ENCODE measurements at regions not wholly inside any gene's neighbourhood (a gene's known extent, or its start where the extent isn't known, plus 50 kb on each side); places are given as distances from the start of the nearest gene placed in this dataset.
"Not testable (repeated sequence)": the region's sequence is repeated elsewhere in the genome, so short reads cannot be mapped to it uniquely, and the experiment has no call there.

DNA sequence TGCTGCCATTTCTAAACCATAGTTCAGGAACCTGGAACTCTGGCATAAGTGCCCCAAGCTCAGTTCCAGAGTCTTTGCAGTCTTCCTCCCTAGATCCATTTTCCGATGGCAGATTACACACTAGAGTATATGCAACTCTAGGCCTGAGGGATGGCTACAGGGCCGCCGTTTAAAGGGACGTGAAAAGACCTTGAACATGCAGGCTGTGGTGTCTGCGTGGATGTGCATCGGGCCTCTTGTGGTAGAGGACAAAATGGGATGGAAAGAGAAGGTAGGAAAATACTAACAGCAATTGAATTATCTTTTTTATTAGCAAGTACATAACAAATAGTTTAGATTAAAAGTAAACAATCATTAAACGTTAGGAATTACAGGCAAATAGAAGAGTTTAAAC, 588.9 kb downstream of the RFPL4B start:
- Mint-ChIP-seq H3K36me3 (ENCODE audit: low read depth) (no peaks in the 10 kb centered on the region), H3K4me3 (no peak overlapping the region), H3K4me1 (ENCODE audit: low read depth) (no peaks in the 10 kb centered on the region), H3K27me3 (ENCODE audit: low read depth) (no peaks in the 10 kb centered on the region), H3K9me3 (no peaks in the 10 kb centered on the region), H3K27ac (no peak overlapping the region)
- DNase-seq = no peak
- intact Hi-C loops (cut with micrococcal nuclease) = no loop called here
- CTCF ChIA-PET = no interaction called here

GRCh38 chr6:112936504-112936903, 589.4 kb downstream of the RFPL4B start:
- intact Hi-C loops (cut with micrococcal nuclease) = no loop called here
- Mint-ChIP-seq H3K27me3 (ENCODE audit: low read depth) (no peaks in the 10 kb centered on the region), H3K4me3 (no peak overlapping the region), H3K27ac (no peak overlapping the region), H3K4me1 (ENCODE audit: low read depth) (no peaks in the 10 kb centered on the region), H3K36me3 (ENCODE audit: low read depth) (no peaks in the 10 kb centered on the region), H3K9me3 (no peaks in the 10 kb centered on the region)
- no peak for DNase-seq
- CTCF ChIA-PET = no interaction called here

DNA sequence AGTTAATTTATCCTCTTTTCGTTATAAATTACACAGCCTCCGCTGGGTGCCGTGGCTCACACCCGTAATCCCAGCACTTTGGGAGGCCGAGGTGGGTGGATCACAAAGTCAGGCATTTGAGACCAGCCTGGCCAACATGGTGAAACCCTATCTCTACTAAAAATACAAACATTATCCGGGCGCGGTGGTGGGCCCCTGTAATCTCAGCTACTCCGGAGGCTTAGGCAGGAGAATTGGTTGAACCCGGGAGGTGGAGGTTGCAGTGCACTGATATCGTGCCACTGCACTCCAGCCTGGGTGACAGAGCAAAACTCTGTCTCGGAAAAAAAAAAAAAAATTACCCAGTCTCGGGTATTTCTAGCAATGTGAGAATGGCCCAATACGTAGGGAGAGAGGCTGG, 590.6 kb downstream of the RFPL4B start:
- intact Hi-C loops (cut with micrococcal nuclease); H3K4me3 Mint-ChIP-seq; H3K27ac Mint-ChIP-seq; DNase-seq; H3K36me3 Mint-ChIP-seq (ENCODE audit: low read depth); H3K27me3 Mint-ChIP-seq (ENCODE audit: low read depth); H3K9me3 Mint-ChIP-seq; H3K4me1 Mint-ChIP-seq (ENCODE audit: low read depth): not testable (repeated sequence)
- CTCF ChIA-PET = interaction anchor here (0.7 kb wide), 1 partner anchor 10 kb away, joined by 3 read pairs; no protein-coding TSS in a partner anchor

DNA sequence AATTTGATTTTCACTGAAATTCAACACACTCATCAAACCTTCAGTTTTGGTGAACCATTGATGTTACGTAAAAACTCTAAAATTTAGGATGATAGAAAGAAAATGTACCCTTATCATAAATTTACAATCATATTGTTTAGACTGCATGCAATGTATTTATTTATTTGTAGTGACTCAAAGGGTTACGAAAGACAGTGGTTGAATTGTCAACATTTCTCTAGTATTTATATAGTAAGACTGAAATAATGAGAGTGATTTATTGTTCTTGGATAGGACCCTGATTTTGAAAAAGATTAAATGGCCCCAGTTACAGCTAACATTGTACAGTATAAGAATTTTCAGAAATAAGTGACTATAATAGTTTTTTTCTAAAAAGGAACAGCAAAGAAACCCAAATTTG, 591.5 kb downstream of the RFPL4B start:
- H3K27ac Mint-ChIP-seq = no peak overlapping the region
- intact Hi-C loops (cut with micrococcal nuclease) = no loop called here
- no peak for DNase-seq
- H3K27me3 Mint-ChIP-seq (ENCODE audit: low read depth) = no peaks in the 10 kb centered on the region
- H3K9me3 Mint-ChIP-seq = no peaks in the 10 kb centered on the region
- no peak overlapping the region for H3K4me3 Mint-ChIP-seq
- CTCF ChIA-PET = no interaction called here
- H3K36me3 Mint-ChIP-seq (ENCODE audit: low read depth) = no peaks in the 10 kb centered on the region
- H3K4me1 Mint-ChIP-seq (ENCODE audit: low read depth) = no peaks in the 10 kb centered on the region

GRCh38 chr6:112939563-112939962, 592.4 kb downstream of the RFPL4B start:
- no peak overlapping the region for H3K27ac Mint-ChIP-seq
- no peaks in the 10 kb centered on the region for H3K4me1 Mint-ChIP-seq (ENCODE audit: low read depth)
- intact Hi-C loops (cut with micrococcal nuclease) = no loop called here
- CTCF ChIA-PET = no interaction called here
- no peak for DNase-seq
- no peaks in the 10 kb centered on the region for H3K9me3 Mint-ChIP-seq
- H3K27me3 Mint-ChIP-seq (ENCODE audit: low read depth) = no peaks in the 10 kb centered on the region
- H3K4me3 Mint-ChIP-seq = no peak overlapping the region
- H3K36me3 Mint-ChIP-seq (ENCODE audit: low read depth) = no peaks in the 10 kb centered on the region

DNA sequence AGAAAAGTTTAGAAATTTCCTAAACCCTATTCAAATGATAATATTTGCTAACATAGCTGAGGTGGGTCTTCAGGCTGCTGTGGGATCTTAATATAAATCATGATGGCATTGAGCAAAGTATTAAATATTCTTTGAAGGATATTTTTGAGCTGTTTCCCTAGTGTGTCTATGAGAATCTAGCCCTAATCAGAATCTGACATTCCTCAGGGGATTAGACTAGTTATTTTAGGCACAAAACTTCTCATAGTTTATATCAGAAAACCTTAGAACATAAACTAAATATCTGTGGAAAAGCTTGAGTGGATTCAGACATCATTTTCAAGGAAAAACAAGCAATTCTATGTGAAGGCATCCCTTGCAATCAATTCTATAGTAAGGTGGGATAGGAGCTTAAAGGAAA, 594.5 kb downstream of the RFPL4B start:
- Mint-ChIP-seq H3K36me3 (ENCODE audit: low read depth) (no peaks in the 10 kb centered on the region), H3K4me3 (no peak overlapping the region), H3K27ac (no peak overlapping the region), H3K27me3 (ENCODE audit: low read depth) (no peaks in the 10 kb centered on the region), H3K9me3 (no peaks in the 10 kb centered on the region), H3K4me1 (ENCODE audit: low read depth) (no peaks in the 10 kb centered on the region)
- no peak for DNase-seq
- CTCF ChIA-PET = no interaction called here
- intact Hi-C loops (cut with micrococcal nuclease) = no loop called here

DNA sequence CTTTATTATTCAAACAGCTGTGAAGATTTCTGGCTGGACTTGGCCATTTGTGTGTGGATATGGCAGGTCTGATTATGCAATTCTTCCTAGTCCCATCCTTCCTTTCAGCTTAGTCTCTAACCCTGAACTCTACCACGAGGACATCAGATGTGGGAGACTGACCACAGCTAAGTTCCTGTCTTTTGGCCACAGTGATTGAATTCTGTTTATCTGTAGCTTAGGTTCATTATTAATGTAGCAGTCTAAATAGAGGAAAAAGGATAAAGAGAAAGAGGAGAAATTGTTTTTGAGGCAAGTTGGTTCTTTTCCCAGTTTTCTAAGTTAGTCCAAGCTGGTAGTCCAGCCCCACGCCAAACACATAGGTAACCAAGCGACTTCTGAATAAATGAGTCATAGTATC, 598.9 kb downstream of the RFPL4B start:
- CTCF ChIA-PET = no interaction called here
- Mint-ChIP-seq H3K4me3 (no peak overlapping the region), H3K27me3 (ENCODE audit: low read depth) (no peaks in the 10 kb centered on the region), H3K9me3 (peaks cover 1% of the 10 kb centered on the region), H3K36me3 (ENCODE audit: low read depth) (no peaks in the 10 kb centered on the region), H3K4me1 (ENCODE audit: low read depth) (no peaks in the 10 kb centered on the region), H3K27ac (no peak overlapping the region)
- intact Hi-C loops (cut with micrococcal nuclease) = no loop called here
- no peak for DNase-seq

DNA sequence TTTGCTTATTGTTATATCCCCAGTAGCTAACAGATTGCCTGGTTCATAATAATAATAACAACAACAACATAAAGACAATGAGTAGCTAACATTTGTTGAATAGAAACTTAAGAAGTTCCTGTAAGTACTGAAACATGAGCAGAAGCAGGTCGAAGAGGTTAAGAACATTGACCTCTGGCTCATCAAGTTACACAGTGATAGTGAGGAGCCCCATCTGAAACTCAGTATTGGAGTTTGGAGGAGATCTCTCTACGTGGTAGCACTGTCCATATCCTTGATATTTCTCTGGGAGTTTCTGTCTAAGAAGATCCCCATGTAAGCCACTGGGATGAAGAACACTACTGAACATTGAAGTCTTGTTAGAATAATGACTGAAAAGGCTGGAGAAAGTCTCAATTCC, 600.4 kb downstream of the RFPL4B start:
- no peaks in the 10 kb centered on the region for H3K27me3 Mint-ChIP-seq (ENCODE audit: low read depth)
- no peaks in the 10 kb centered on the region for H3K36me3 Mint-ChIP-seq (ENCODE audit: low read depth)
- CTCF ChIA-PET = interaction anchor here (0.5 kb wide), 1 partner anchor 10 kb away, joined by 3 read pairs; no protein-coding TSS in a partner anchor
- peaks cover 2% of the 10 kb centered on the region for H3K9me3 Mint-ChIP-seq
- H3K27ac Mint-ChIP-seq = no peak overlapping the region
- H3K4me3 Mint-ChIP-seq = no peak overlapping the region
- intact Hi-C loops (cut with micrococcal nuclease) = no loop called here
- no peaks in the 10 kb centered on the region for H3K4me1 Mint-ChIP-seq (ENCODE audit: low read depth)
- no peak for DNase-seq

DNA sequence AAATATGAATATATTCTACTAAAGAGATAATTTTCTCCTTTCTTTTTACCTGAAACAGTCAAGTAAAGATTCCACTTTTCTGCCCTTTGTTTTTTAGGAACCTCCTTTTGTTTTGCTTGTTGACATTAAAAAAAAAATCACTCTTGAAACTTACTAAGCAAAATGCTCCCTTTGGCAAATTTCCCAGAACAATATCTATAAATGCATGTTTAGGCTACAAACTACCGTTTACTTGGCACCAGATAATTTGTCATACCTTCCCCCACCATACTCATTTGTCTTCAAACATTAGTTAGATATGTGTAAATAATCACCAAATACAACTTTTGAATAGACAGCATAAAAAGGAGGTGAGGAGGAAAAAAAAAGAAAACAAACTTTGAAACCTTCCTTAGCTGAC, 604.7 kb downstream of the RFPL4B start:
- Mint-ChIP-seq H3K9me3 (peaks cover 2% of the 10 kb centered on the region), H3K27ac (no peak overlapping the region)
- CTCF ChIA-PET = no interaction called here

GRCh38 chr6:112955743-112956142, 608.6 kb downstream of the RFPL4B start:
- H3K4me1 Mint-ChIP-seq (ENCODE audit: low read depth); intact Hi-C loops (cut with micrococcal nuclease); H3K36me3 Mint-ChIP-seq (ENCODE audit: low read depth); H3K27ac Mint-ChIP-seq; DNase-seq; H3K27me3 Mint-ChIP-seq (ENCODE audit: low read depth); H3K4me3 Mint-ChIP-seq; H3K9me3 Mint-ChIP-seq; CTCF ChIA-PET: not testable (repeated sequence)

More for the DNA sequence above, 604.7 kb downstream of the RFPL4B start:
- no peak for DNase-seq
- no peaks in the 10 kb centered on the region for H3K27me3 Mint-ChIP-seq (ENCODE audit: low read depth)
- no peaks in the 10 kb centered on the region for H3K4me1 Mint-ChIP-seq (ENCODE audit: low read depth)
- intact Hi-C loops (cut with micrococcal nuclease) = no loop called here
- H3K36me3 Mint-ChIP-seq (ENCODE audit: low read depth) = no peaks in the 10 kb centered on the region
- no peak overlapping the region for H3K4me3 Mint-ChIP-seq

- CTCF ChIA-PET = no interaction called here
- H3K27ac Mint-ChIP-seq = no peak overlapping the region
- H3K4me1 Mint-ChIP-seq (ENCODE audit: low read depth) = no peaks in the 10 kb centered on the region
- H3K27me3 Mint-ChIP-seq (ENCODE audit: low read depth) = no peaks in the 10 kb centered on the region
- no peak overlapping the region for H3K4me3 Mint-ChIP-seq
- no peaks in the 10 kb centered on the region for H3K36me3 Mint-ChIP-seq (ENCODE audit: low read depth)
- intact Hi-C loops (cut with micrococcal nuclease) = no loop called here
- DNase-seq = no peak
- H3K9me3 Mint-ChIP-seq = peaks cover 2% of the 10 kb centered on the region
Observed at GRCh38 chr6:112956696-112957535, 609.8 kb downstream of the RFPL4B start.

- CTCF ChIA-PET = no interaction called here
- Mint-ChIP-seq H3K9me3 (peaks cover 2% of the 10 kb centered on the region), H3K4me1 (ENCODE audit: low read depth) (no peaks in the 10 kb centered on the region), H3K27ac (no peak overlapping the region), H3K27me3 (ENCODE audit: low read depth) (no peaks in the 10 kb centered on the region), H3K36me3 (ENCODE audit: low read depth) (no peaks in the 10 kb centered on the region), H3K4me3 (no peak overlapping the region)
- intact Hi-C loops (cut with micrococcal nuclease) = no loop called here
- no peak for DNase-seq
Observed at GRCh38 chr6:112957536-112957916, 610.4 kb downstream of the RFPL4B start.

- DNase-seq; H3K4me1 Mint-ChIP-seq (ENCODE audit: low read depth); H3K27ac Mint-ChIP-seq; H3K9me3 Mint-ChIP-seq; intact Hi-C loops (cut with micrococcal nuclease); H3K4me3 Mint-ChIP-seq; H3K27me3 Mint-ChIP-seq (ENCODE audit: low read depth); CTCF ChIA-PET; H3K36me3 Mint-ChIP-seq (ENCODE audit: low read depth): not testable (repeated sequence)
Observed at GRCh38 chr6:112960130-112960529, 613.0 kb downstream of the RFPL4B start.

Data from activated naive CD4-positive, alpha-beta T cell treated with anti-CD3 and anti-CD28 coated beads for 36 hours (primary cell).